ENCODE measurements at regions not wholly inside any gene's neighbourhood (a gene's known extent, or its start where the extent isn't known, plus 50 kb on each side); places are given as distances from the start of the nearest gene placed in this dataset.
A peak's percentile ranks its signal among the peaks of the same experiment; 100 is the strongest.

DNA sequence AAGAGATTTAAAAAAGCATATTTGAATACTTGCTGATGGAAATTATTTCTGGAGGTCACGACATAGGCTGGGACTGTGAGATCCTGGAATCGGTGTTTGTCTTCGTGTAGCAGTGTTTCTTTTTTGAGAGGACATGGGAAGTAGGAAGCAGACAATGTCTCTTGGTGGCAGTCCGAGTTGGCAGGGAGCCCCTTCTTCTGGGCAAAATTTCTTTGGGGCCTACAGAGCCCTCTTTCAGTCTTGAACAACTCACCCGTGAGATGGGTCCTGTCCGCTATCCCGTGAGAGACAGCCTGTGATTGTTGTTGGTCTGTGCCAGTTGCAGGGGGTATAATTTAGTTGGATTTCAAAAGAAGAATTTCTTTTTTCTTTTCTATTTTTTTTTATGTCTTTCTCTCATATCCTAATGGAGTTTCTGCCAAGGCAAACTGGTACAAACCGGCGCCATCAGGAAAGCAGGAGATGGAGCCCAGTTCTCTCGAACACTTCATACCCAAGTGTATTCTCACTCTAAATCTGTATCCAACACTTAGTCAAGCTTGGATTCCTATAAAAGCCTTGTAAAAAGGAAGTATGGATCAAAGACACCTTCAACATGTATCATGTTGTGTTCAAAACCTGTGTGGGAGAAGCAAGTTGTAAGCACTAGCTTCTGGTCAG is 785.1 kb downstream of the MAFB start:
- DNase-seq (ENCODE audit: low read depth), result no peak

DNA sequence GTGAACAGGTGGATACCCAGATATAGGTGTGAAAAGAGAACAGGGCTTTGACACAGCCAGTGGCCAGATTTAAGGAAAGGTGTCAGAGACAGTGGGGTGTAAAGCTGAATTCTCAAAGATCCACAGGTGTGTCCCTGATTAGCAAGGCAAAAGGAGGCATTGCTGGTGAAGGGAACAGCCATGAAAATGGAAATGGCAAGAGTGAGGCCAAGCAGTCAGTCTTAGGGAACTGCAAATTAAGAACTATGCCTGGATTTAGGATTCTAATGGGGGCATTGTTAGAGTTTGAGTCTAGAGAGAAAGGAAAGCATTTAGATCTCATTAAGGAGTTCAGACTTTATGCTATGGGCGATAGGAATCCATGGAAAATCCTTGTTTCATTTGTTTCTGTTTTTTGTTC is 789.2 kb downstream of the MAFB start:
- DNase-seq (ENCODE audit: low read depth), result no peak

DNA sequence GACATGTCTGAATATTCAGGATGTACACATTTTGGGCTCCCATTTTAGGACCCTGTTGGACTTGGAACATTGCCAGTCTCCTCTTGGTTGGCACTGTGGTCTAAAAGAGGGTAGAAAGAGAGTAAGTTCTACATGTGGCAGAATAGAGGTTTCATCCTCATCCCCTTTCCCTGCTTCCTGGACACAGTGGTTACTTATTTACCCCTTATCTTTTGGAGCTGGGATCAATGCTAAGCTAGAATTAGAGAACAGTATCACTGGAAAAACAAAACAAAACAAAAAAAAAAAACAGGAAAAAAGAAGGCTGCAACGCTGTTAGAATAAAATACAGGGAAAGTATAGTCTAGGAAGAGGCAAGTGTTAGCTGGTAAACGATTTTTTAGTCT is 790.6 kb downstream of the MAFB start:
- DNase-seq (ENCODE audit: low read depth), result no peak

DNA sequence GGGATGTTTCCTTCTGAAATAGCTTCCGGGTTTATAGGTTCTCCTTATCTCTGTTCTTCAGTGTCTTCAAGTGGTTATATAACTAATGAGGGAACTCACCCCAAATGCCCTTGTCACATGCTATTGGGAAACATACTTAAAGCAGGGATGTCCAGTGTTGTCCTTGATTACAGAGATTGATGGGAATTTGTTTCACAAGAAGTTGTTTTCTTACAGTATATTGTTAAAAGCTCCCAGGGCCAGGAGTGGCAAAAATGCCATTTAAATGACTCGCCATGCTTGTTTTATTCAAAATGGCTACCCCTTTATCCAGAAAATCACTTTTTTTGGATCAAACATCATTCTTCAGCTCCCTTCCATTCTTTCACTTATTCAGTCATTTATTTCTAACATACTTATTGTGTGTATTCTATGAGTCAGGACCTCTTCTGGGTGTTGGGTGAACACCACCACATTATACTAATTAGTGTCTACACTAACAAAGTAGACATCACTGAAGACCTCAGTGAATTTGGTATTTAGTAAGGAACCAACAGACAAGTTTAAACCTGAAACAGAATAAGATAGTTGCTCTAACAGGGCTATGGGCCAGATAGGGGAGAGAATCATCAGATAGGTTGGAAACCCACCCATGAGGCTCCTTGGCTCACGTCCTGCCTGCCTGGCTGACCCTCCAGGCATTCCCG is 791.1 kb downstream of the MAFB start:
- no peak for DNase-seq (ENCODE audit: low read depth)

DNA sequence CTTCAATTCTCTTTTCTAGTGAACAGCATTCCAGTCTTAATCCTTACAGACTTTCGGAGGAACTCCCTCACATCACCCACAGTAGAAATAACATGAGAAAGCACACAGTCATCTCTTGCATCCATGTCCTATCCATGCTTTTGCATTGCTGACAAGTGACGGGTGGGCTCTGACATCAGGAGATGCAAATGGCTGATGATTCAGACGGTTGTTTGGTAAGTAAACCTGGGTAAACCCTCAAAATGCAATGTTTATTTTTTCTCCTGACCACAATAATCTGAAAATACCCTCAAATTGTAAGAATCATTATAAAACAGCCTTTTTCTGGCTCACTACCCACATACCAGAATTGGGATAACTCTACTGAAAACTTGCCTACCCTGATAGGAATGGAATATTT is 792.0 kb downstream of the MAFB start:
- peak; percentile 94 for DNase-seq (ENCODE audit: low read depth)

DNA sequence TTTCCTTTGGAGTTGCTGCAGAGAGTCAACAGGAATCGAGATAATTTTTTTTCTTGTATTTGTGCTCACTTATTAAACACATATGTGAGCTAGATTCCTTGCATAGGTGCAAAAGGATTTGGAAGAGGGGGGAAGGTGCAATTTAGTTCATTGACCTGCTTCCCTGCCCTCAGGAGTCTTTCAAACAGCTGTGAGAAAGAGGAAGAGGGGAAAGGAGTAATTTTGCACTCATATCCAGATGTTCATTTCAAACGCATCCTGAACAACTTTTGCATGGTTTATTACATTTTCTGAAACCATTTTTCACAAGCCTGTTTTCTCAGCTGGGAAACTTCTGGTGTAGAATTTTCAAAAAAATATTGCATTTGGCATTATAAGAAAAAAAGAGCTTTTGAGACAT is 795.0 kb downstream of the MAFB start:
- no peak for DNase-seq (ENCODE audit: low read depth)

DNA sequence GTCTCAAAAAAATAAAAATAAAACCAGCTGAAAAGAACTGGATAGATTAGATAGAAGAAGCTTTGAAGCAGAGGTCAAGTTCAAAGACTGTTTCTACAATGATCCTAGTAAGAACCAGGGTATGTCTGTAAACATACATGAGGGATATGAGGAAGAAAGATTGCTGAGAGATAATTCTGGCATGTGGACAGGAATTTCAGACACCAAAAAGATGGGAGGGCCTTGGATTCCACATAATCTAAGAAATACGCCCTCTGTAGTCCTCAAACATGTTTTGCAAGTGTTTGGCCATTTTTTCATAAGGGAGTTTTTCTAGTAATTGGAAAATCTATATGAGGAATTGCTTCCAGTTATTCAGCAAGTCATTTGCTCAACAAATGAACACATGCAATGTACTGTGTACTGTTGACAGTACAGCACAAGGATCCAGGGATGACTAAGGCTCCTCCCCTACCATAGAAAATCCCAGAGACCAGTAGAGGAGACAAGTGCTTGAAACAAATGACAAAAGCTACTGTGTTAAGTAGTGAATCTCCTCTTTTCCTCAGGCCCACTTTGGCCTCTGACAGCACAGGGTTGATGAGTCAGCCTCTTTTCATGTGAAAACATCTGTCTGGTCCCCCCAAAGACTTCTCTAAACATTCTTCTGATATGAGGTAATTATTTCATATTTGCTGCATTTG is 795.9 kb downstream of the MAFB start:
- DNase-seq (ENCODE audit: low read depth), result peak; percentile 67

DNA sequence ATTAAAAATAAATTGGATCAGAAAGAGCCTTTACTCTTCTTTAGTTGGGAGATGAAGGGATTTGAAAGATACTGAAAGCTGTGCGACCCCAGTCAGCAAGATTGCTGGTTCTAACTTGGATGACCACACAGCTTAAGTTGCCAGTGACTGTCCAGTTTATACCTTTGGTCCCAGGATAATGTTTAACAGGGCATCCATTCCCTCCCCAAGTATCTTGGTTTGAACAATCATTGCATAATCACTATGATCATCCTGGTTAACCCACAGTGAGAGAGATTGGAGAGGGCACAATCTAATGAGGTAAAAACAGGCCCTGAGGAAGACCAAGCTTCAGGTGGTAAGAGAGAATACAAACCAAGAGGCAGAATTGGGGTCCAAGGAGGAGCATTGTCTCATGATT is 798.3 kb downstream of the MAFB start:
- no peak for DNase-seq (ENCODE audit: low read depth)

DNA sequence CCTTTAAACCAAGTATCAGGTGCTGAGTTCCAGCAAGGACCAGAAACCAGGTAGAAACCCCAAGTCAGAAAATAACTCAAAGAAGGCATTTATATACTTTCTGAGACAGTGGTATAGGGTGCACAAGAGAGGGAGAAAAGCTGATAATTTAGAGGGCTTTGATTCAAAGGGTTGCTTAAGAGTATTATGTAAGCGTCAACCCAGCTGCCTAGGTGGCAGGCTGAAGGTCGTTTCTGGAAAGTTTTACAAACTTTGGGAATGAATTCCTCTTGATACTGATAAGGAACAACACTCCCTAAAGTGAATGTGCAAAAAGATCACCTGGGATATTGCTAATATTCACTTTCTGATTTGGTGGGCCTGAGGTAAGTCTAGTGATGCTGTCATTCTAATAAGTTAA is 800.7 kb downstream of the MAFB start:
- DNase-seq (ENCODE audit: low read depth), result no peak

DNA sequence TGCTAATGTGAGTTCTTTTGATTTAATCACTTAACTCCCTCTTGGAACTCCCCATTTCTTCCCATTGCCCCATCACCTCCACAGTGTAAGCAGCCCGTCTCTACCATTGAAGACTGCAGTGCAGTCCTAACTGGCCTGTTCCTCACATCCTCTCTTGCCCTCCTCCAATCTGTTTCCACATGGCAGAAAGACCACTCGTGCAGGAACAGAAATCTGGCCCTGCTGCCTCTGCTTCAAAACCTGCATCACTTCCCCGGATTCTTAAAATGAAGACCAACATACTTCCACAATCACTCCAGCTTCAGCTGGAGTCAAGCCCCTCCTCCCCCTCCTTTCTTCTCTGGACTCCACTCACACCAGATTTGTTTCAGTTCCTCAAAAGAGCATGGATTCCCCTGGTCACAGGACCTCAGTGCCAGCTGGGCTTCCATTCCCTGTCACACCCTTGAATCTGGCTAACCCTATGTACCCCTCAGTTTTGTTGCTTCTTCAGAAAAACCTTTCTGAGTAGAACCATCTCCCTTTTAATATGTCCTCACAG is 802.3 kb downstream of the MAFB start:
- no peak for DNase-seq (ENCODE audit: low read depth)

DNA sequence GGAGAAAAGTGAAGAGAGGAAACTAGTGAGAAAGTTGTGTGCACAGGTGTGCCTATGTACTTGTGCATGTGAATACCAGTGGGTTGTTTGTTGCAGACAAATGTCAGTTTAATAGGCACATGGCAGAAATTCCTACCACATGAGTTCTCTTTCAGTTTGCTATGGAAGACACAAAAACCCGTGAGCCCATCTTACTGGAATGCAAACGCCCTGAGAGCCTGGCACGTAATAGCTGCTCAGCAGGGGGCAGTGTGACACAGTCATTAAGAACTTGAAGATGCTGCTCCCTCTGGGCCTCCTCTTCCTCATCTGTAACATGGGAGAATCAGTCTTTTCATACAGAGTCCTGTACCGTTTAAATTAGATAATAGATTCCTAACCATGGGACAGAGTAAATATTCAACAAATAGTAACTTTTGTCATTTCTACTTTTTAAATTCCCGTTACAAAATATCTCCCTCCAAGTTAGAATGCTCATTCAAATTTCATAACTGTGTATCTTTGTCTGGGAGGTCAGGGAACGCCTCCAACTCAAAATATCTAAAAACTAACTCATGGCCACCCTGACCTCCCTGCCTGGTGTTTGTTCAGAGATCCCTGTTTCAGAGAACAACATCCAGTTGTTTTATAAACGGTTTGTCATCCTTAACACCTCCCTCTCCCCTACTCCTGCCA is 802.9 kb downstream of the MAFB start:
- DNase-seq (ENCODE audit: low read depth), result peak; percentile 60

DNA sequence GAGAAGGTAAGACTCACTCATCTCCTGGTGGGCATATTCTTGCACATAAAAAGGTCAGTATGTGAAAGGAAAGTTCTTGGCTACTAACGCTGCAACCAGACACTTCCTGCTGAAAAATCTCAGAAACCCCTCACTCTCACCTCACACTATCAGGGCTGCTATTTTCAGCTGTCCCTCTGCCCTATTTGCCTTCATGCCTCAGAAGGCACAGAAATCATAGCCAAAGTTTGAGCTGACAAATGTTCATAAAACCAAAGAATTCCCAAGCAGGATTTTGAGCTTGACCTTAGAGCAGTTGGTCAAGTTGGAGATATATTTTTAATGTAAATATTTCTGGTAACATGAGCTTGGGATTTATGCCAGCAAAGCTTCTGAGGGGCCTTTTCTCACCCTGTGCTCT is 806.2 kb downstream of the MAFB start:
- DNase-seq (ENCODE audit: low read depth), result no peak

DNA sequence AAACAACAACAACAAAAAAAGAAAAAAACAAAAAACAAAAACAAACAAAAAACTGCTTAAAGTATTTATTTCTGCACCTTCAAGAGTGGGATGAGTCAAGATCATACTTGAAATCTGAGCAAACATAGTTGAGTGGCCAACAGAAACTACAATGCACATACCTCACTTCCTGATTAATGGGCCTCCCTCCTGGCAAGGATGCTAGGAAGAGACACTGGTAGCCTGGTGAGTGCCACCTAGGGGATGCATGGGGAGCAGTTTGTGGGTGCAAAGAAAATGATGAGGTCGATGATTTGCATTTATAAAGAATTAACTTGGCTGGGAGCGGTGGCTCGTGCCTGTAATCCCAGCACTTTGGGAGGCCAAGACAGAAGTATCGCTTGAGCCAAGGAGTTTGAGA is 808.1 kb downstream of the MAFB start:
- DNase-seq (ENCODE audit: low read depth), result no peak

DNA sequence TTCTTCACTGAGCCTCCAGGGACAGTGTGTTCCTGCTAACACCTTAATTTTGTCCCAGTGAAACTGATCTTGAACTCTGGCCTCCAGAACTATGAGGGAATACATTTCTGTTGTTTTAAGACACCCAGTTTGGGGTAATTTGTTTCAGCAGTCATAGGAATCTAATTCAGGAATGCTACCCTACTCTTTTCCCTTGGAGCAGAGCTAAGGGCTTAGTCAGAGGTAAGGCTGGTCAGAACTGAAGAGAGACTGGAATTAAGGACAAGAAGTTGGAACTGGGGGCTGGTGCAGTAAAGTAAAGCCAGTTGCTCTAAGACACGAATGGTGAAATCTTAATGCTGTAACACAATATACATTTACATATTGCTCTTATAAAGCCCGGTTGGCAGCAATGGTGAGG is 809.7 kb downstream of the MAFB start:
- DNase-seq (ENCODE audit: low read depth), result no peak

DNA sequence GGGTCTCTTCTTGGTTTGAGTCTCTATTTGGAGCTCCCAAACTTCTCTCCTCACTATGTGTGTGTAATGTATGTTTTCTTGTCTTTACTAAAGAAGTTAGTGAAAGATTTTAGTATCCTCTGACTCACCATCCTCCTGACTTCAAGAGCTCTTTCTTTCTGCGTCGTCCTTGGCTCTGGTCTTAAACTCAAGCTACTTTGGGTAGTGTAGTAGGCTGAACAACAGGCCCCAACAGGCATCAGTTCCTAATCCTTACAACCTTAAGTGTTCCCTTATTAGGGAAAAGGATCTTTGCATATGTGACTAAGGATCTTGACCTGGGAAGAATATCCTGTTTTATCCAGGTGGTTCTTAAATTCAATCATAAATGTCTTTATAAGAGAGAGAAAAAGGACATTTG is 810.2 kb downstream of the MAFB start:
- no peak for DNase-seq (ENCODE audit: low read depth)

DNA sequence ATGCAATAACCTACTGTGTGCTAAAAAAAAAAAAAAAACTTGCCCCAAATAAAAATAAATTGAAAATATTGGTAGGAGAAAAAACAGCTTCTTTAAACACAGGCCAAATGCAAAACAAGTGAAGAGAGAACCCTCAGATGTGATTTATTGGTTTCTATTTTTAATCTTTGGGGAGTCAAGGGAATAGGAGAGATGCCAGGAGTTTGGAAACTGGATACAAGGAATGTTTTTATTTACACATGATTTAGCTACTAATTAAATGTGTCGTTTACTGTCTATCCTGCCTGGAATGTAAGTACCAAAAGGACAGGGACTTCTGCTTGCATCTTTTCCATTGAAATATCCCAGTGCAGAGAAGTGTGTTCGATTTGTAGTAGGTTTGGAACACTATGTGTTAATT is 810.7 kb downstream of the MAFB start:
- no peak for DNase-seq (ENCODE audit: low read depth)

DNA sequence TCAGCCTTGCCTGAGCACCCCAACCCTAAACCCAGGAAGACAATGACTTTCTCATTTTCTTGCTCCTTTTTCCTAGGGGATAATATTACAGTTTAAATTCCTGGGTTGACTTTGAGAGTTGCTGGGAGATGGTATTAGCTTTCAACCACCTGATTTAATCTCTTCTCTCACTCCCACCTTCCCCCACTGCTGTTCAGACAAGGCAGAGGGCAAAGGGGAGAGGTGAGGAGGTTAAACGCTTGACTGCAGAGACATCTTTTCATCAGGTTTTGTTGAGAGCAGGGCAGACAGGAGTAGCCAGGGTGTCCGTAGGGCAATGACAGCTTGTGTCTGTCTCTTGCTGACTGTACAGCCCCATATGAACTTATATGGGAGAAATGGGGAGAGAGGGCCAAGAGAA is 811.2 kb downstream of the MAFB start:
- DNase-seq (ENCODE audit: low read depth), result no peak

DNA sequence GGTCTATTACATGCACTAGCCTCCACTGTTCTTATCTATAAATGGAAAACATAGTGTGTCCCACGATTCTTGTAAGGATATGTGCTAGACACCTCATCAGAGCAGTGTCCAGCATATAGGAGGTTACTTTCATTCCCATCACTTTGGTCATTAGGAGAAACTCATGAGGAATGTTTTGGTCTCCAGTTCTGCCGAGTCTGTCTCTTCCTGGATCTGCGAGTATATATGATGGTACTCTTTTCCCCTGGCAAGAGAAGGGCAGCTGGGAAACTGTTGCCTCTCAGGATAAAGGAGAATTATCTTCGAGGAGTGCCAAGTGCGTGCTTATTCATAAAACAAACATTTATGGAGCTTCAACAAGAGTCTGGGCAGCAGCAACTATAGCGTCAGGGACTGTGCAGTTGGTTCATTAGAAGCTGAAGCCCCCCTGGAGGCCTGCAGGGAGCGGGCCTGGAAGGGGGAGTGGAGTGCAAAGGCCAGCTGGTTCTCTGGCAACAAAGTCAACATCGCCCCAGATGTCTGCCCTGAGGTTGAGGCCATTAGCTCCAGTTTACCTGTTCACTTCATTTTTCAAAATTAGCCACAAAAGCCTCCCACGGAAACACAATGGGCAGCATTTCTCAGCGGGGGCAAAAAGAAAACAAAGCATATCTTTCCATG is 811.9 kb downstream of the MAFB start:
- no peak for DNase-seq (ENCODE audit: low read depth)

DNA sequence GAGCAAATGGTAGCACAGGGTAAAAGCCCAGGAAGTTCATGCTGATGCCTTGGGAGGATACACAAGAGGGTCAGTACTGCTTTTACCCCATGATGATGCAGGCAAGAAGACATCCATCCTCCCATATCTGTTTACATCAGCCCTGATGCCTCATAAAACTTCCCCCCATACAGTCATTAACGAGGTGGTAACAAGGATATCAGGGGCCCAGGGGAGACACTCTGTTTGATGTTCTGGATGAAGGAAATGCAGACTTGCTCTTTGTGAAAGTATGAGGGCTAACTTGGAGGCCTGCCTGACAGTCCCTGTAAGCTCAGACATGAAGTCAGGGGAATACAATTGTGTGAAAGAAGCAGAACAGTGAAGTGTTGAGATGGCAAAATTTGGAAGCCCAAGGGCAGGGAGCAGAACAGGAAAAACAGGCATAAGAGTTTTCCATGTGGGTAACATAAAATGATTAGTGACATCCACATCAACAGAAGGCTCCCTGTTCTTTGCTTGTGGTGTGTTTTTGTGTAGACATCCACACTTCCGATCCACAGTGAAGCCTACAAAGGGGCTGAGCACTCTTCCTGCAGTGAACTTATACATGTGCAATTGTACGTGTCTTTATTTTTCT is 813.4 kb downstream of the MAFB start:
- DNase-seq (ENCODE audit: low read depth), result no peak

DNA sequence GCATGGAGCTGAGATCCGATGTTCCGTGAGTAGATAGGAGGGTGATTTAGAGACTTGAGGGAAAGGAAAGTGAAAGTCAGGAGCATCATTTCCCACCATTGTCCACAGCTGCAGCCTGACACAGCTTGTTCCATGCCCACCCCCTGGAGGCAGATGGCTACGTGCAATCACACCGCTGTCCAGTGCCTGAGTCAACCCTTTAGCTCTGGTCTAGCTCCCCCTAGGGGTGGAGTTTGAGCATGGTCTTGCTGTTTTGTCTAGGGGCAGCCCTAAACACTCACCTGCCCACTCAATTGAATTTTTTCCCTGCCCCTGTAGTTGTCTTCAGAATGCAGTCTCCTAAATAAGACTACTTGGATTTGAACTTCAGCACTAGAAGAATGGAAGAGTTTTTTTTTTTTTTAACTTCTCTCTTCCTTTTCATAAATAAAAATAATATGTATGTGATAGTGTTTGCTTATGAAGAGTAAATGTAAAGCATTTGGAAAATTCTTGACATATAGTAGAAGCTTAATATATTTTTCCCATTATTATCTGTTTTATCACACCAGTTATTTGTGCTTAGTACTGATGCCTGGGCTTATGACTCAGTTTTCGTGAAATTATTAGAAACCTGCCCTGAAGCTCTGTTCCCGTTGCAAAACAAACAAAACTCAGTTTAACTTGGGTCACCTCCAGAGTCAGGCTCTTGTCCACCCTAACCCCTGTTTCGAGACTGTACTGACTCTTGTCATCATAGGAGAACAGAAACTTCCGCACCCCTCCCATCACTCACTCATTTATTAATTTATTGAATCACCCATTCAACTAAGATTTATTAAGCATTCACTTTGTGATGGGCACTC is 814.8 kb downstream of the MAFB start:
- DNase-seq (ENCODE audit: low read depth), result peak; percentile 55

DNA sequence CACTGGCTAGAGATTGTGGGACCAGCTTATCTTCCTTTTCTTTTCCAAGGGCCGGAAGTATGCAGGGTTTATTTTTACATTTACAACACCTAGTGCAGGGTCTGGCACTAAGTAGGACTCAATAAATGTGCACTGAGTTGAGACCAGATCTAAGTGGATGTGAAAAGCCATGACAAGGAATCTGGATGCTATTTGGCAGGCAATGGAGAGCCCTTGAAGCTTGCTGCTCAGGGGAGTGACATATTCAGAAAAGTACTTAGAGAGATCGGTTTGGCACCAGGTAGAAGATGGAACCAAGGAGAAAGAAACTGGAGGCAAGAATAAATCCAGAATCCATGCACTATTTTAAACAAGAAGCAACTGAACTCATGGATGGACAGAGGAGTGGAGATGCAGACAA is 815.8 kb downstream of the MAFB start:
- no peak for DNase-seq (ENCODE audit: low read depth)
